Lower lobe of right lung (tissue), 2 donors: ENCODE measurements at regions not wholly inside any gene's neighbourhood (a gene's known extent, or its start where the extent isn't known, plus 50 kb on each side); places are given as distances from the start of the nearest gene placed in this dataset.

Experiments
- ATAC-seq, 2 donors: fragments of 200-7000 bp; cut with Tn5 transposase; one replicate each; pipeline ENCODE4 v1.9.1; 2020 to 2022; ENCODE audit warnings: mild to moderate bottlenecking in 2 of 2, moderate library complexity in 2 of 2
- DNase-seq: peaks from one replicate; pipeline ENCODE4 v3.0.0-alpha.2; 2020
- H3K27ac ChIP-seq: fragments of 200-600 bp; one replicate; pipeline ENCODE4 v1.8.0; 2022
- H3K27me3 ChIP-seq: fragments of 200-600 bp; one replicate; pipeline ENCODE4 v1.8.0; 2022; ENCODE audit warnings: low read depth
- H3K36me3 ChIP-seq: fragments of 200-600 bp; one replicate; pipeline ENCODE4 v1.8.0; 2022; ENCODE audit warnings: mild to moderate bottlenecking
- H3K4me1 ChIP-seq: fragments of 200-600 bp; one replicate; pipeline ENCODE4 v1.8.0; 2022
- H3K4me3 ChIP-seq: fragments of 200-600 bp; one replicate; pipeline ENCODE4 v1.8.0; 2022; ENCODE audit warnings: mild to moderate bottlenecking
- H3K9me3 ChIP-seq: fragments of 200-600 bp; one replicate; pipeline ENCODE4 v1.8.0; 2022
- CTCF ChIP-seq: fragments of 200-600 bp; IDR thresholded peaks from one replicate; pipeline ENCODE4 v1.8.0; 2022; ENCODE audit warnings: antibody characterized with exemption, mild to moderate bottlenecking
- intact Hi-C: fragments of 100-400 bp; cut with DNase I; formaldehyde crosslinking; loops from one replicate; pipeline ENCODE4 v1.11.0; 2022
- donor health status: DM: no; HTN: yes; CAD: no; lungs with severe emphysema.

DNA sequence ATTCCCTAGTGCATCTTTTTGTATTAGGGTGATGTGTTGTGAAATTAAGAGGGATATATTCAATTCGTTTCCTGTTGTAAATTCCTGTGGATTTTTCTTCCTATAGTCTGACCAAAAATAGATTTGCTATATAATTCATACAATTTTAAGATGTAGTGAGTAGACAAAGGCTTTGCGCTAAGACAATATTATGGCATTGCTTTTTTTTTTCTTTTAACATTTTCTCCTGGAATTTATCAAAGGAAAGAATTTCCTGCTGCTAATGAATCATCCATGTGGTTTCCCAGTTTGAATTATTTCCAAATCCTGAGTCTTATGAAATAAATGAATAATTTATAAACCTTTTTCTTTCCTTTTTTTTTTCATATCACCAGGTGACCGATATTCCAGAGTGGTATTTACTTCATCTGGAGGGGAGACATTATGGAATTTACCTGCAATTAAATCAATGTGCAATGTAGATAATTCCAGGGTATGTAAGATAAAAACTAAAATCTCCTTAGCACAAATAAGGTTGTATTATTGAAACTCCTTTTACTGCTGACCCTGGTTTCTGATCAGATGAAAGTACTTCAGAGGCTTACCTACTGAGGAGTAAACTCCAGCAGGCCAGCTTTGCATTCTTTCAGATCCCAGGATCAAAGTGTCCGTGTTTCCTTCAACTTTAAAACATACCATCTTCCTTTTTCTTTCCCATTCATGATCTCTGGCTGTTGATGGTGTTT, 148.4 kb downstream of the TLR5 start:
- Histone ChIP-seq H3K9me3 (no peaks in the 10 kb centered on the region), H3K36me3 (peaks cover 27% of the 10 kb centered on the region), H3K4me1 (peaks cover 16% of the 10 kb centered on the region), H3K27me3 (no peaks in the 10 kb centered on the region), H3K27ac (no peak overlapping the region), H3K4me3 (no peak overlapping the region)
- intact Hi-C loops, result no loop called here
- DNase-seq (no peak), ATAC-seq (no peak)
- no peak for TF ChIP-seq CTCF

GRCh38 chr1:222995236-222995580, 147.8 kb downstream of the TLR5 start:
- no peak overlapping the region for H3K27ac ChIP-seq
- ATAC-seq (no peak), DNase-seq (no peak)
- peaks cover 16% of the 10 kb centered on the region for H3K4me1 ChIP-seq
- H3K36me3 ChIP-seq, result peaks cover 27% of the 10 kb centered on the region
- intact Hi-C loops, result no loop called here
- no peak for TF ChIP-seq CTCF
- H3K9me3 ChIP-seq, result no peaks in the 10 kb centered on the region
- H3K4me3 ChIP-seq, result no peak overlapping the region
- no peaks in the 10 kb centered on the region for H3K27me3 ChIP-seq

DNA sequence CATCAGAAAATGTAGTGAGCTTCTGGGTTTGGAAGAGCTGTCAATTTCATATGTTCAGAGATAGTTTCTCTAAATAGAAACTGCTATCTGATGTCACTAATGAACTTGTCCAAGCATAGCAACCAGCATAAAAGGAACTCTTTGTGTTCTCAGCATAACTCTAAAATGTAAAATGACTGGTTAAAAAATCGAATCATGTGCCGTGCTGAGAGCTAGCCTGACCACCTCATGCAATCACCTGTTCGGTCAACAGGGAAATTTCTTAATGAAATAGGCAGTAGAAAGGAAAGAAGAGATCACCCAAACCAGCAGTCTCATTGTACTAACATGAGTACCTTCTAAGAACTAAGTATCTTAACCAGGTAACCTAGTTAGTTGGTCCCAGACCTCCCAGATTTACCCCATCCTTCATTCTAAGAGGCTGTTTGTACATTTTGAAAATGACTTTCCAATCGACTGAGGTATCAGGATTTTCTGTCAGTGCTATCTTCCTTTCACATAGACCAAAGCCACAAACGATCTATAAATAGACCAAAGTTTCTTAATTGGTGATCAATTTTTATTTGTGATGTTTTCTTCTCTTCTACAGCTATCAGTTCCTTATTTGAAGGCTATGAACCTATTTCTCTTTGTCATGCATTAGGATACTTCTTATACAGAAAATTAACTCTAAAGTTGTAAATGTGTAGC, 147.3 kb downstream of the TLR5 start:
- ATAC-seq (no peak), DNase-seq (no peak)
- peaks cover 16% of the 10 kb centered on the region for H3K4me1 ChIP-seq
- peaks cover 27% of the 10 kb centered on the region for H3K36me3 ChIP-seq
- H3K9me3 ChIP-seq, result no peaks in the 10 kb centered on the region
- no peaks in the 10 kb centered on the region for H3K27me3 ChIP-seq
- intact Hi-C loops, result no loop called here
- H3K27ac ChIP-seq, result no peak overlapping the region
- H3K4me3 ChIP-seq, result no peak overlapping the region
- TF ChIP-seq CTCF, result no peak

DNA sequence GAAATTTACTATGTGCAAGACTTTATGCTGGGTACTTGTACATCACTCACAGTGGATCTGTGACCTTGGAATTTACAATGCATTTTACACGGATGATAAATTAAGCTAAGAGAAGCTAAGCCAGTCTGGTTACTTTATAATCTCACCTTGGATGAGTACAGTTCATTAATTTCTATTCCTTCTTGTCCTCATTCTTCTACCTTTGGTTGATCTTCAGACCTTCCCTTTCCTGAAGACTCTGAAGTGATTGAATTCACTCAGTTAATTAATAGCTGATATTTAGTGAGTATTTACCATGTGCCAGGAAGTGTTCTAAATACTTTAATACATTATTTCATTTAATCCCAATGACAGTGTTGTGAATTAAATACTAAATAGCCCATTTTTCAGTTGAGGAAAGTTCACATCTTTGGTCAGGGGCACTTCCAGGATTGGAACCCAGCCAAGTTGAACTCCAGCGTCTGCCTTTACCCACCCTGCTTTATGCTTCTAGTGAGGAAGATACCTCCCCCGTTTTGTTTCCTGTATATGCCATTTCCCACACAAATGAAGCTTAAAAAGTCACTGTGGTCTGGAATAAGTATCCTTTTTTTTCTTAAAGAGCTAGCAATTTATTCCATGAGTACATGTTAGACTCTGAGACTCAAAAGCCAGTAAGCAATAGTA, 146.6 kb downstream of the TLR5 start:
- DNase-seq (no peak), ATAC-seq (no peak)
- TF ChIP-seq CTCF, result no peak
- no peak overlapping the region for H3K4me3 ChIP-seq
- intact Hi-C loops, result no loop called here
- peaks cover 16% of the 10 kb centered on the region for H3K4me1 ChIP-seq
- no peak overlapping the region for H3K27ac ChIP-seq
- H3K27me3 ChIP-seq, result no peaks in the 10 kb centered on the region
- no peaks in the 10 kb centered on the region for H3K9me3 ChIP-seq
- H3K36me3 ChIP-seq, result peaks cover 22% of the 10 kb centered on the region

DNA sequence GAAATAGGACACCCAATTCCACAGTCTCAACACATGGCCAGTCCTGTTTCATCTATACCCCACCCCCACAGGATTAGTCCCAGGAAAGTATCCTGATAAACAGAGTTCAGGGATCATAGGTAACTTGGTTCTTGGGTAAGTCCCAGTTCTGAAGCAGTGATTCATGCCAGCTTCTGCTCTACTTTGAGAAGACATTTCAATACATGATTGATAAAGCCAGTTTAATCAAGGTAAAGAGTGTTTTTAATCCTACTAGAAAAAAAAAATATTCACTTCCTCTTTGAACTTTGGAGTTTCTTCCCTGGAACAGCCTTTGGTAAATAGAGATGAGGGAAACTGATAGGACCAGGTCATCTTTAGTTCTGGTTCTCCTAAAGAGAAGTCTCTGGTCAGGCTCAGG, 142.4 kb downstream of the TLR5 start:
- no peak for TF ChIP-seq CTCF
- intact Hi-C loops, result no loop called here
- DNase-seq (no peak), ATAC-seq (no peak)
- Histone ChIP-seq H3K4me3 (no peak overlapping the region), H3K27me3 (no peaks in the 10 kb centered on the region), H3K27ac (no peak overlapping the region), H3K36me3 (peaks cover 37% of the 10 kb centered on the region), H3K4me1 (no peaks in the 10 kb centered on the region), H3K9me3 (no peaks in the 10 kb centered on the region)
